HUES48 (cell line): ENCODE measurements at regions not wholly inside any gene's neighbourhood (a gene's known extent, or its start where the extent isn't known, plus 50 kb on each side); places are given as distances from the start of the nearest gene placed in this dataset.

Experiments used
- H3K27ac ChIP-seq: one replicate; pipeline ENCODE4 v1.7.0; 2013; ENCODE audit warnings: low read depth, low read length, inconsistent platforms
- H3K27me3 ChIP-seq: 2 replicates; pipeline ENCODE4 v1.6.1; 2013; ENCODE audit warnings: mild to moderate bottlenecking, low read length; ENCODE audit not compliant: control insufficient read depth, insufficient read depth
- H3K36me3 ChIP-seq: 2 replicates; pipeline ENCODE4 v1.6.1; 2013; ENCODE audit warnings: low read length; ENCODE audit not compliant: control insufficient read depth, insufficient read depth
- H3K4me1 ChIP-seq: 2 replicates; pipeline ENCODE4 v1.6.1; 2013; ENCODE audit warnings: mild to moderate bottlenecking, low read length; ENCODE audit not compliant: control insufficient read depth, insufficient read depth
- H3K4me3 ChIP-seq: 2 replicates; pipeline ENCODE4 v1.5.1; 2013; ENCODE audit warnings: mild to moderate bottlenecking, low read depth, low read length
- H3K9ac ChIP-seq: 2 replicates; pipeline ENCODE4 v1.6.1; 2013; ENCODE audit warnings: mild to moderate bottlenecking, low read depth, low read length, moderate library complexity
- H3K9me3 ChIP-seq: 2 replicates; pipeline ENCODE4 v1.6.1; 2013; ENCODE audit warnings: low read length; ENCODE audit not compliant: control insufficient read depth, insufficient read depth

- Histone ChIP-seq H3K9me3 (no peaks in the 10 kb centered on the region), H3K4me3 (no peak overlapping the region), H3K27me3 (no peaks in the 10 kb centered on the region), H3K36me3 (no peaks in the 10 kb centered on the region), H3K4me1 (no peaks in the 10 kb centered on the region), H3K9ac (no peak overlapping the region), H3K27ac (no peak overlapping the region)
Observed at GRCh38 chr3:124318014-124318413, 326.1 kb upstream of the ROPN1 start.

DNA sequence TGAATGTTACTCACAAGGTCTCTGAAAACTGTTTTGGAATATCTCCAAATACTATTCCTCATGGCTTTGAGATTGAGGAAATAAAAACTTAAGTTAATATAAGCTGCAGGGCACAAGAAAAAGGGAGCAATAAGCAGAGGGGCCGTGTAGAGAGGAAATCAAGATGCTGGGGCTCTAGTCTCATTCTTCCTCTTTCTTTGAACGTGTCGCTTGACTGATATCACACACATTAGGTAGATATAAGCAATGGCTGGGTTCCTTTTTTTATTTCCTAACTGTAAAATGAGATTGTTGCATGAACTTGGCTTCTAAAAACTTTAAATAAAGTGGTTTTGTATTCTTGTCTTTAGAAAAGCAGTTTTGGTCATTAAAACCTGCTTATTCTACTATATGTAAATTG is 326.7 kb upstream of the ROPN1 start:
- no peak overlapping the region for H3K9ac ChIP-seq
- H3K9me3 ChIP-seq: no peaks in the 10 kb centered on the region
- no peaks in the 10 kb centered on the region for H3K27me3 ChIP-seq
- H3K4me3 ChIP-seq: no peak overlapping the region
- no peaks in the 10 kb centered on the region for H3K4me1 ChIP-seq
- H3K27ac ChIP-seq: no peak overlapping the region
- no peaks in the 10 kb centered on the region for H3K36me3 ChIP-seq

GRCh38 chr3:124320976-124321375 is 329.1 kb upstream of the ROPN1 start:
- H3K9me3 ChIP-seq: no peaks in the 10 kb centered on the region
- H3K9ac ChIP-seq: no peak overlapping the region
- H3K27me3 ChIP-seq: no peaks in the 10 kb centered on the region
- H3K4me1 ChIP-seq: no peaks in the 10 kb centered on the region
- H3K4me3 ChIP-seq: no peak overlapping the region
- H3K27ac ChIP-seq: no peak overlapping the region
- H3K36me3 ChIP-seq: no peaks in the 10 kb centered on the region

- no peak overlapping the region for H3K27ac ChIP-seq
- H3K4me1 ChIP-seq: no peaks in the 10 kb centered on the region
- H3K9ac ChIP-seq: no peak overlapping the region
- H3K9me3 ChIP-seq: no peaks in the 10 kb centered on the region
- H3K4me3 ChIP-seq: no peak overlapping the region
- no peaks in the 10 kb centered on the region for H3K36me3 ChIP-seq
- H3K27me3 ChIP-seq: no peaks in the 10 kb centered on the region
Observed at GRCh38 chr3:124322309-124322880, 330.5 kb upstream of the ROPN1 start.

DNA sequence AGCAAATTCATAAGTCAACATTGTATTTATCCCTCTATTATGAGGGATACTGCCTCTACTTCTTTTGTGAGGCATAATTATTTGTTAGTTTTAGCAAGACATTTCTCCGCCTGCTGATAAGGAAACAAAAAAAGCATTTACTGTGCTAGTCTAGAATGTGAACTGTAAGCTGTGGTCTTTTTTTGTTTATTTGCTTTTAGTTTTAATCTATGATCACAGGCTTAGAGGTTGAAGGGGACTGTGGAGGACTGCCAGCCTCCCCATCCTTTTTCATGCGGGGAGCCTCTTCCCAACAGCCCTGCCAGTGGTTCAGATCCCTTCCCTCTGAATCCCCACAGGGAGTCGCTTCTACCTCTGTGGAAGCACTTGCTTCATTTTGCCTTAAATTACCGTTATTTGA is 331.0 kb upstream of the ROPN1 start:
- no peaks in the 10 kb centered on the region for H3K36me3 ChIP-seq
- H3K27me3 ChIP-seq: no peaks in the 10 kb centered on the region
- no peaks in the 10 kb centered on the region for H3K4me1 ChIP-seq
- H3K9me3 ChIP-seq: no peaks in the 10 kb centered on the region
- no peak overlapping the region for H3K4me3 ChIP-seq
- no peak overlapping the region for H3K9ac ChIP-seq
- no peak overlapping the region for H3K27ac ChIP-seq

DNA sequence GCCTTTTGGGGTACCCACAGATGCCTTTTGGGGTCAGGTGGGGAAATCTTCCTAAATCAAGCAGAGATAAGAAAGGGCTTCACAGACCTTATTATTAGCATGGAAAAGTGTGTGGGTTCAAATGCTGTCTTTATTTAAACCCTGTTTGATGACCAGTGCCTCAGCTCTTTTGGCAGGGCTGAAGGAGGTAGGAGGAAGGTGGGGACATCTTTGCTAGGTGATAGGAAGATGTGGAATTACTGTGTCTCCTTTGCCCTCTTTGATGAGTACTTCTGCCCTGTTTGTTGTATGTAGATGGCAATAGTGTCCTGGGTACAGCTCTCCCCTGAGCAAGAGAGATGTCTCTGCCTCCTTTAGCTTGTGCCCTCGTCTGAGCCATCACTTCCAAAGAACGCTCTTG is 333.3 kb upstream of the ROPN1 start:
- Histone ChIP-seq H3K27ac (no peak overlapping the region), H3K36me3 (no peaks in the 10 kb centered on the region), H3K4me1 (no peaks in the 10 kb centered on the region), H3K4me3 (no peak overlapping the region), H3K27me3 (no peaks in the 10 kb centered on the region), H3K9me3 (no peaks in the 10 kb centered on the region), H3K9ac (no peak overlapping the region)

- Histone ChIP-seq H3K9ac (no peak overlapping the region), H3K27ac (no peak overlapping the region), H3K4me3 (no peak overlapping the region), H3K4me1 (no peaks in the 10 kb centered on the region), H3K27me3 (no peaks in the 10 kb centered on the region), H3K9me3 (no peaks in the 10 kb centered on the region), H3K36me3 (no peaks in the 10 kb centered on the region)
Observed at GRCh38 chr3:124329723-124330122, 337.8 kb upstream of the ROPN1 start.

DNA sequence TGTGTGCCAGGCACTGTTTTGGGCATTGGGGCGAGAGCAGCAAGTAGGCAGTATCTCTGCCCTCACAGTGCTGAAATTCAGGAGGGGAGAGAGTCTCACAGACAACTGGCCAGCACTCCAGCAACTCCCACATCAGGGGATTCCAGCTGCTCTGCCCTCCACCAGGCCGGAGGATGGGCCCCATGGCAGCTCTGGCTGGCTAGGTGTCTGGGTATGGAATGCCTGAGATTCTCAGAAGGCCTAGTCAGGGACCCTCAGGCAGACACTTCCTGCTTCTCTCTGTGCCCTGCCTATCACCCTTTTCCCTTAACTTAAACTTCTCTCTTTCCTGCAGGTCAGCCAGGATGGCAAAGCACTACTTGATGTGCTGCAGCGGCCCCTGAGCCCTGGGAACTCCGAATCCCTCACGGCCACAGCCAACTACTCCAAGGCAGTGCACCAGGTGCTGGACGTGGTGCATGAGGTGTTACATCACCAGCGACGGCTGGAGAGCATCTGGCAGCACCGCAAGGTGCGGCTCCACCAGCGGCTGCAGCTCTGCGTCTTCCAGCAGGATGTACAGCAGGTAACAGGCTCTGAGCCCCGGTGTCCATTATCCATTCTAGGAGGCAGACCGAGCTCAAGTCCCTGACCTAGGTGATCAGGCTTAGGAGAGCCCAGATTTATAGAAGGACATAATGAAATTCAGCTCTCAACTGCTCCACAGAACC is 342.2 kb upstream of the ROPN1 start:
- no peaks in the 10 kb centered on the region for H3K9me3 ChIP-seq
- no peak overlapping the region for H3K4me3 ChIP-seq
- H3K27me3 ChIP-seq: no peaks in the 10 kb centered on the region
- no peaks in the 10 kb centered on the region for H3K4me1 ChIP-seq
- H3K9ac ChIP-seq: no peak overlapping the region
- H3K36me3 ChIP-seq: no peaks in the 10 kb centered on the region
- no peak overlapping the region for H3K27ac ChIP-seq

DNA sequence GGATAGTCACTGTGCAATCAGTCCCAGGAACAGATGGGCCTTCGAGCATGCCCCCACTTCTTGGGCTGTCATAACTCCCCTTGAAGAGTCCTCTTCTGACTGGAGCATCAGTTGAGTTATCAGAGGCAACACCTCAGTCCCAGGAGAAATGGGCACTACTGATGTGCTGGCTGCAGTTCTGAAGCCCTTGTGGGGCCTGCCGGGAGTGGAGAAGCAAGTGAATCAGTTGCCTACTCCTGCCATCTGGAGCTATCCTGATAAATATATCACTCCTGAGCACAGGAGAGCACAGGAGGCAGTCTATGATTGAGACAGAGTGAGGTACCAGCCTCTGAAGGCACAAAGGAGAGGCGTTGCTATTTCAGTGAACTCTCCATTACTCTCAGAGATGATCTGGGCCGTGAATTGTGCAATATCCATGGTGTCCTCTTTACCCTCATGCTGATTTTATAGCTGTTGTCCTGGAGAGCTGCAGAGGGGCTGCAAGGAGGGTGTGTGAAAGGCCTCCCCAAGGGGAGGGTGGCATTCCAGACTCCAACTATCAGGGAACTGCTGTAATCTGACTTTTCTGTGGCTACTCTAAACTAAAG is 344.2 kb upstream of the ROPN1 start:
- H3K9me3 ChIP-seq: no peaks in the 10 kb centered on the region
- H3K9ac ChIP-seq: no peak overlapping the region
- no peaks in the 10 kb centered on the region for H3K36me3 ChIP-seq
- no peaks in the 10 kb centered on the region for H3K27me3 ChIP-seq
- H3K27ac ChIP-seq: no peak overlapping the region
- 0 out of 2 replicates have a peak, but pooled peaks cover 5% of the 10 kb centered on the region for H3K4me1 ChIP-seq
- H3K4me3 ChIP-seq: no peak overlapping the region

DNA sequence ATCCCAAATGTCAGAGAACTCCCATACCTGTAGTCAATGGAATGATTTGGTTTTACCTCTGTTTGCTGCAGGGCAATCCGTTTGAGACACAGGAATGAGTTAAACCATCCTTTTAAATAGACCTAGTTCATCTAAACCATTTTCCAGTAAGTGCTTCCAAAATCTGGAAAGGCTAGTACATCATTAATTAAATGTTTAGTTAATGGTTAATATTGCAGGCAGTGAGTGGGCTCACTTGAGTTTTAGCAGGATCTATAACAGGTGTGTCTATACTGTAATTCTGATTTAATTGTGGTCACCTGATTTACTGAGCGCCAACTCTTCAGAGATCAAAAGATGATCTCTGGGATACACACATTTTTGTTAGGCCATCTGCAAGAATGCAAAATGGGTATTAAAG is 353.9 kb upstream of the ROPN1 start:
- Histone ChIP-seq H3K36me3 (no peaks in the 10 kb centered on the region), H3K27ac (no peak overlapping the region), H3K9ac (no peak overlapping the region), H3K9me3 (no peaks in the 10 kb centered on the region), H3K4me3 (no peak overlapping the region), H3K4me1 (no peaks in the 10 kb centered on the region), H3K27me3 (no peaks in the 10 kb centered on the region)

DNA sequence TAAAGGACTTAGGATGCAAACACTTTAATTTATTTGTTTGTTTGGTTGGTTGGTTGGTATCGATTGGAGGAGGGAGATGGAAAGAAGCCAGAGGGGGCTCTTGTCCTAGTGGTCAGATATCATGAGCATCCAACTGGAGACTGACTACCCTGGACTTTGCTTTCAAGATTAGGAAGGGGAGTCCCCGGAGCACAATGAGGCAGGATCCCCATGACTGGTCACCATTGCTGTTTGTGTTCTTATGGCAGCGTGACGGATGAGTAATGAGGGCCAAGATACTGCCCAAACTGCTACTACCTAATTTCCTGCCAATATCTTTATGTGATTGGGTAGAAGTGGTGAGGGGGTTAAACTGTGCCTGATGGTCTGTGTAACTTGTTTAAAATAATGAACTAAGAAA is 354.6 kb upstream of the ROPN1 start:
- no peak overlapping the region for H3K9ac ChIP-seq
- H3K27me3 ChIP-seq: no peaks in the 10 kb centered on the region
- no peaks in the 10 kb centered on the region for H3K36me3 ChIP-seq
- H3K9me3 ChIP-seq: no peaks in the 10 kb centered on the region
- no peak overlapping the region for H3K4me3 ChIP-seq
- H3K4me1 ChIP-seq: peaks cover 3% of the 10 kb centered on the region; the same call in 1 of the 2 replicates
- H3K27ac ChIP-seq: no peak overlapping the region
